Neural progenitor cell (in vitro differentiated cells): ENCODE measurements at regions not wholly inside any gene's neighbourhood (a gene's known extent, or its start where the extent isn't known, plus 50 kb on each side); places are given as distances from the start of the nearest gene placed in this dataset.

Experiments used
- CTCF ChIP-seq: fragments of 200-600 bp; sonication (generic); IDR thresholded peaks from 2 replicates; pipeline ENCODE4 v1.5.1; 2017; ENCODE audit warnings: antibody characterized with exemption, mild to moderate bottlenecking
- EZH2 ChIP-seq: fragments of 200-600 bp; sonication (generic); IDR thresholded peaks from 2 replicates; pipeline ENCODE4 v1.6.1; 2017; ENCODE audit warnings: antibody characterized with exemption, mild to moderate bottlenecking, moderate library complexity

- TF ChIP-seq CTCF (no peak), EZH2 (no peak)
Measured at GRCh38 chrX:56382278-56382677, 150.1 kb downstream of the KLF8 start.
